Hematopoietic multipotent progenitor cell treated with erythropoietin and hydrocortisone succinate and interleukin-3 and kit ligand, for 8 days (in vitro differentiated cells): ENCODE measurements at regions not wholly inside any gene's neighbourhood (a gene's known extent, or its start where the extent isn't known, plus 50 kb on each side); places are given as distances from the start of the nearest gene placed in this dataset.
A peak's percentile ranks its signal among the peaks of the same experiment; 100 is the strongest.

Source experiments
- DNase-seq: peaks from one replicate; pipeline ENCODE4 v3.0.0-alpha.2; 2015

DNA sequence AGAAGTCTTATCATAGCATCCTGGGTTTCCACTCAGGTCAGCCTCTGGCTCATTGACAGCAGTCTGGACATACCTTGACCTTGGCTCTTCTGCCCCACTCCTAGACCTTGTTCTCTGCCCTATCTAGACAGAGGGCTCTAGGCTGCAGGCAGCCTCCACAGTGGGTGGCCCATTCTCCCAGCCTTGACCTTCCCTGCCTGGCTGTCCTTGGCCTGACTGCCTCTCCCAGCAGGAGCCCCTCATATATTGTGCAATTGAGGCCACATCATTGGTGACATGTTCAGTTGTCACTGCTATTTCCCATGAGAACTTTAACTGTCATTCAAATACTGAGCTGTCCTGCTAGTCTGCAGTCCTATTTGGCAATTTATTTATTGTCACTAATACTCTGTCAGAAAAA is 503.4 kb downstream of the PLXNA4 start:
- DNase-seq = no peak

DNA sequence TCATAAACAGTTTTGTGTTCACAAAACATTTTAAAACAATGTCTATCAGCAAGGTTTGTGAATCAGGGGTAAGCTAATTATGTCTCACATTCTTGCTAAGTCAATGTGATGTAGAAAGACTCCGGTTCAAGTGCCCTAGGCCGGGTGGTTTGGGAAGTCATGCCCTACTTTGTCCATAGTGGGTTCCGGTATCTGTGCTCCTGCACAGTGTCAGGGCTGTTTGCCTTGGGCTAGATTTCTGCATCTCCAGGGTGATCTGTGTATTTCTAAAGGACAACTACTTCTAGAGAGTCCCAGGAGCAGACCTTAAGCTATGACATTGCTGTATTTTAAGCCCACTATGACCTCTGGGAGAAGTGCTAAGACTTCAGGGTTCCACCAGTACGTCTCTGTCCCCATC is 504.1 kb downstream of the PLXNA4 start:
- DNase-seq = no peak

DNA sequence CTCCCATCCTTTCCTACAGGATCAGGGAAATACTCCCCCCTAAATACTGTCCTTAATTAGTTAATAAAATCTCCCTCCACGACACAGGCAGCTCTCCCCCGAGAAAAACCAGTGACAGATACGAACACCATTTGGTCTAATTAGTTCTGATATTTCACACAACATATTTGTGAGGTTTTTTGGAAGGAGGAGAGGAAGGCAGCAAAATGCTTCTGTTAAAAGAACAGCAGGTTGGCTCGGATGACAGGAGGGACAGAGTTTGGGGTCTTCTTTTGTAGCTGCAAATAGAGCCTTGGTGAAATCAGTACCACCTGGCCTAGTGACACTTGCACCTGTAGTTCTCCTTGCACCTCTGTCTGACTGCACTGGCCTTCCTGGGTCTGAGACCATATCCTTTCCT is 507.0 kb downstream of the PLXNA4 start:
- no peak for DNase-seq

DNA sequence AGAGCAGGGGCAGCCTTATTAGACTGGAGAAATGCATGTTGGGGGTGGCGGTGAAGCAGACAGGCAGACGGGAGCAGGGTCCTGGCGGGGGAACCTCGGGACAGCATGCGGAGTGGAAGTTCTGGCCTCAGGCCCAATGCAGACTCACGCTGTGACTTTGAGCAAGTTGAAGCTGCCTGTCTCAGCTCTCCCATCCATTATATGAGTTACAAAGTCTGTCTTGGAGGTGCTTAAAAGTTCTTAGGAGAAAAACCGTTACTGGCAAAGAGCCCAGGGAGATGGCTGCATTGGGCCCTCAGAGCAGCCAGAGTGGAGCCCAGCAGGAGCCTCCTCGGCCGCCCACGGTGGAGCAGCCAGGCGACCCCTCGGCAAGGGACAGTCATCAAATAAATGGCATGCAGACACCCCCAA is 509.5 kb downstream of the PLXNA4 start:
- DNase-seq = no peak

DNA sequence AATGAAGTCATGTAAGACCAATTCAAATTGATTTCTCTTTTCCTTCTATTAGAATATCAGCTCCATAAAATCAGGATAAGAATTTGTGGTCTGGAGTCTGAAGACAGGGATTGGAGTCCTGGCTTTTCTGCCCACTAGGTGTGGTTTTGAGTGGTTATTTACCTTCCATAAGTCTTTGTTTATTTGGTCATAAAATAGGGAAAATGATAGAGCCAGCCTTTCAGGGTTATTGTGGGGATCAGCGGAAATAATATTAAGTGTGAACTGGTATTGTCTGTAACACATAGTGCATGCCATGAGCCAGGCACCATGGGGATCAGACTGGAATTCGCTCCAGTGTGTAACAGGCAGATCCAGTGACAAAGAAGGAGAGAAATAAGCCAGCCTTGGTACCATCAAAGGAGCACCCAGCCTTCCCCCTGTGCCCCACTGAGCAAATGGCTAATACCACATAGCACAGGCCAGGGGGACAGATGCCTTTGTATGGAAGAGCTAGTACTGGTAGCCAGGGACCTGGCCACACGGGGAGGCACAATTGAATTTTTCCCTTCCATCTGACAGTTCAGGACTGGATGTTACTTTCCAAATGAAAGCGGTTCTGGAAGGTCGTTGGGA is 509.7 kb upstream of the PODXL start:
- DNase-seq = no peak

DNA sequence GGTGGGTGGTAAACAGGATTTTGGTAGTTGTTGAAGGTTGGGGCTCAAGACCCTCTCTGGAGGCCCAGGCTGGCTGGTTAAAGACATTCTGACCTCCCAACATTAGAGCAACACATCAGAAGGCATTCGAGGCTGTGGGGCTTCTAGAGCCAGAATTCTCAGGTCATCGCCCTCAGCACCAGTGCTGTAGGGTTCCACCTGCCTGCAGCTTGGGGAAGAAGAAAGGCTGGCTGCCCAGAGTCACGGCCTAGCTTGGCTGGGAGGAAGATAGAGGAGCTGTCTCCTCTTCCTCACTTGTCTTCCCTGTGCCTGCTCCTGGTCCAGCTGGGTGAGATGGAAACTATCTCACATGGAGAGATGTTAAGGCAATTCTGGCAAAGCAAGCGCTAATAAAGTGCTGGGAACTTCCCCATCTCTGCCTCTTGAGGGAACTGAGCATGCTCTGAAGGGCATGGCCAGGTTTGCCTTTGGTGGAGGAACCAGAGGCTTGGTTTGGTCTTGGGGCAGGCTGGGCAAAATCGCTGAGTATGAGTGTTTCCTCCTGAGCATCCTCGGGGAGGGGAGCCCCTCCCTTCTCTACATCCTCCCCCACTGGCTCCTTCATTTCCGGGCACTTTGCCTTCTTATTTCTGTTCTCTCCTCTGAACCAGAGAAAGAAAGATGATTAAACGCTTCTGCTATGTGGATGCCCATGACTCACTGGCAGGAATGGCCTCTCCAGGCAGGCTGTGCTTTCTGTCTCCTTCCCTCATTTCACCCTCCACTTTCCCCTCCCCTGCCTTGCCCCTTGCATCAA is 509.0 kb upstream of the PODXL start:
- no peak for DNase-seq

DNA sequence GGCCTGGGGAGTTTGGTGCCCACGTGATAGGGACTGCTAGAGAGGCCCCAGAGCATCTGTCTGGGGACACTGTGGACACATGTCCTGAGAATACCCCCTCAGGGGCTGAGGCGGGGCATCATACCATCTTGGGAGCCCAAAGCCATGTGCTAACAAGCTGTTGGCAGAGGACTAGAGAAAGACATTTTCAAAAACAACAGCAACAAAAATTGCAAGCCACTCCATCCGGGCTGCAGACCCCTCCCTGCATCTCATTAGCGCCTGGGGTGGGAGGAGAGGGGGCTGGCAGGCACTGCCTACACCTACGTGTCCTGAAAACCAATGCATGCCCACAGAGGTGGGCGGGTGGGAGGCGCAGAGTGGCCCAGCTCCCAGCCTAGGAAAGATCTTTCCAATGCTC is 507.4 kb upstream of the PODXL start:
- DNase-seq = no peak

DNA sequence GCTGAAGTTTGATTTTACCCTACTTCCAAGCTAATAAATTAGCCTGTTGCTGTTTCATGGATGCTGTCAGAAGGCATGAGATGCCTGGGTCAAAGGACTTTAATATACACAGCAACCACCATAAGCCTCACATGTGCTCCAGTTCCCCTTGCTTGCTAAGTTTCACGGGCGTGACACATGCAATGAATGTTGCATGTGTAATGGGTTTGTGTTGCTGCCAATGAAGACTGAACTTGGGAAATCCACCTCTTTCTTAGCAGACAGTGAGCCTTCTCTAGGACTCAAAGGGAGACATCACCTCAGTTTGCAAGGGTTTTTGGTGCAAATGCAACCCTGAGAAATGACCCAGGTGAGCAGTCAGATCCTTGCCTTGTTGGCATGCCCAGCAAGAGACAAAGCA is 505.5 kb upstream of the PODXL start:
- DNase-seq = no peak

DNA sequence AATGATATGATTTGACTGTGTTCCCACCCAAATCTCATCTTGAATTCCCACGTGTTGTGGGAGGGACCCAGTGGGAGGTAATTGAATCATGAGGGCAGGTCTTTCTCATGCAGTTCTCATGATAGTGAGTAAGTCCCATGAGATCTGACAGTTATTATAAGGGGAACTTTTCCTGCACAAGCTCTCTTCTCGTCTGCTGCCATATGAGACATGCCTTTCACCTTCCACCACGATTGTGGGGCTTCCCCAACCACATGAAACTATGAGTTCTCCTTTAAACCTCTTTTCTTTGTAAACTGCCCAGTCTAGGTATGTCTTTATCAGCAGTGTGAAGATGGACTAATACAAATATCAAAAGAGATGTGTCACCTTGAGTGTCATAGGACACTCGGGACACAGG is 502.7 kb upstream of the PODXL start:
- no peak for DNase-seq

DNA sequence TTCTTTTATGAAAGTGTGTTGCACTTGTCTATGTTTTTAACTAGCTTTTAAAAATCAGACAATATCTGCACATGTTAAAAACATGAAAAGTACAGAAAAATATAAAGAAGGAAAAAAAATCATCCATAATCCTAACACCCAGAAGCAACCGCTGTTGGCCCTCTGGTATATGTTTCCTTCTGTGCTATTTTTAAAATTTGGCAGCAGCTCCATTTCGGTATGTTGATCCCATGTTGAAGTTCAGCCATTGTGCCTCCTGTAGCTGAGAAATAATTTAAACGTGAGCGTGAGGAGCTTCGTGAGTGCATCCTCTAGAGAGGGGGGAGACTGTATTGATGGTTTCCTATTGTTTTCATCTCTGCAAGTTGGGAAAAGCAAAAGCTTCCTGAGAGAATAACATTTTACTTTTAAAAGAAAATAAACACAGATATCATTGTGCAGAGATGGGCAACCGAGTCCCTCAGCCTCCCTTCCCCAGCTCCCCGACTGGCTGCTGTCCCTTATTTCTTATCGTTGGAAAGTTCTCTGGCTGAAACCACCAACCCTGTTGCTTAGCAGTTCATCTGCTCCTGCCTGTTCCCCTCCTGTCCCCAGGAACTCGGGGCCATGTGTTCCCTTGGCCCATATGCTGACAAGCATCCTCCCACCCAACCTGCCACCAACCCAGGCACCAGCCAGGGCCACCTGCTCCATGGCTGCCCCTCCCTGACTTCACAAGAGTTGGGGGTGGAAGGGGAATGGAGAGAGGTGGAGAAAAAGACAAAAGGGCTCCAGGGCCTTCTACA is 499.1 kb upstream of the PODXL start:
- no peak for DNase-seq

DNA sequence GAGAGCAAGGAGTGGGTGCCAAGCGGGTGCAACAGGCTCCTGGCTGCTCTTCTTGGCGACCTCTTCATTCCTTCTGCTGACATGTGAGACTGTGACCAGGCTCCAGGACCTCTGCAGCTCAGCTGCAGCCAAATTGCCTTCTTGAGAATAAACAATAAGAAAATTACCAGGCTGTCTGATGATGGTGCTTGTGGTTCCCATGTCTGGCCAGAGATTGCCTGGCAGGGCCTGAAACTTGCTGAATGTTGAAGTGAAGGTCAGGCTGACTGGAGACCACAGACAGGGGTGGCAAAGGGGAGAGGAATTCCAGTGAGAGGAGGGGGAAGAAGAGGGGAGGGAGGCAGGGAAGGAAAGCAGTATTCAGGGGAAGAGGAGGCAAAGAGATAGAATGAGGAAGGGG is 497.4 kb upstream of the PODXL start:
- no peak for DNase-seq

DNA sequence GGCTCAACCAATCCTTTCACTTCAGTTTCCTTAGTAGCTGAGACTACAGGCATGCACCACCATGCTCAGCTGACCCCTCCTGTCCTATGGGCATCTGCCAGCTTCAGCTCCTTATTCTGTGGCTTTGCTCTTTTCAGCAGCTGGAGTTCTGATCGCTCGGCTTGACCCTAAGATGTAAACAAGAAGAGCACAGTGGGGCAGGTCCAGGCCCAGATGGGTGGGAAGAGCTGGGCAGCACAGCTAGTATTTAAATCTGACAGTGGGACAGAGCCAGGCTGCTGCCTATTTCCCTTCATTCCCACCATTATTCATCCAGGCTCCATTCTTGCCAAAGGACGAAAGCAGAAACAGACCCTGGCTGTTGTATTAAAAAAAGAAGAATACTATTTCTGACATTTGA is 494.9 kb upstream of the PODXL start:
- no peak for DNase-seq

DNA sequence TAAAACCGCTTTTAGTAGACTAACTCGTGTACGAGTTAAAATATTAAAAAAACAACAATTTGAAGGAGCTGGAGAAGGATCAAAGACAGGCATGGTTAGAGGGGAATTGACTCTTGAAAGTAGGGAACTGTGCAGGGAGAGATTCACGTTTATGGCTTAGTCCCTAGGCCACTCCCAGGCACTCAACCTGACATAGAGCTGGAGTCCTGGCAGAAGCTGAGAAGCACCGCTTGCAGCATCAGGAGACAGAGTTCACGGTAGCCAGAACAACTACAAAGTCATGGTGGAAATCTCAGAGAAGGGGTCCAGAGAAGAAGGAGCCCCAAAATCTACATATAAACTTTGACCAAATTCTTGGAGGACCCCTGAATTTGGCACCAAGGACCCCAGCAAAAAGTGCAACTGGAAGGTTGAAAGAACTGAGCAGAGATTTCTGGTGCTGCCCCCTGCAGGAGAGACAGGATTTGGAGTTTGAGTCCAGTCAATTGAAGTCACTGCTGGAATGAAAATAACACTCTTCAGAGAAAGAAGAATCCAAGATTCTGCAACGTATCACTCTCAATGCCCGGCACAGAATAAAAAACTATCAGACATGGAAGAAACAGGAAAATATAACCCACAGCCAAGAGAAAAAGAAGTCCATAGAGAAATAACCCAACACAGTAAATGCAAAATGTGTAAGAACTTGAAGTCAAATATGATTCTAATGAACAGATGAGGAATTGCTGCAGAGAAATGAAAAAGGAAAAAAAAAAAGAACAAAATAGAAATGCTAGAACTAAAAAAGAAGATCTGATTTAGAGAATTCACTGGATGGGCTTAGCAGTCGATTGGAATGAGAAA is 493.3 kb upstream of the PODXL start:
- DNase-seq = peak; percentile 31

DNA sequence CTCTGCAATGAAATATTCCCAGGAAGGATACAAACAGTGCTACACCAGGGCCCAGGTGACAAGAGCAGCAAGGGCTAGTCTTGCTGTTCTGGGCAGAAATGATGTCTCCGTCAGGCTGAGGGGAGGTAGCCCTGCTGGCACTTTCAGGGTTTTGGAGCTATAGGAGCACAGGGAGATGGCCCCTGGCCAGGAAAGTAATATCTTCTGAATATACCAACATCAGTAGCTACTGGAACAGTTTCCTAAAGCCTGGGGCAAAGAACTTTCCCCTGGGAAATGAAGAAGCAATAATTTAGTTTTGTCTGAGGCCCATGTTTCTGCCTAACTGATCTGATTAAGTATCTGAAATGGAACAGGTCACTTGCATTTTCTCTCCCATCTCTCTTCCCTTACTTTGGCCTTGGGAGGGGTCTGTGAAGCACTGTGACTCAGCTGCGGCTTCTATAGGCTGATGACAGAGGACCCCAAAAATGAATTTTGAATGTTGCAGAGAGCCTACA is 489.1 kb upstream of the PODXL start:
- DNase-seq = no peak

DNA sequence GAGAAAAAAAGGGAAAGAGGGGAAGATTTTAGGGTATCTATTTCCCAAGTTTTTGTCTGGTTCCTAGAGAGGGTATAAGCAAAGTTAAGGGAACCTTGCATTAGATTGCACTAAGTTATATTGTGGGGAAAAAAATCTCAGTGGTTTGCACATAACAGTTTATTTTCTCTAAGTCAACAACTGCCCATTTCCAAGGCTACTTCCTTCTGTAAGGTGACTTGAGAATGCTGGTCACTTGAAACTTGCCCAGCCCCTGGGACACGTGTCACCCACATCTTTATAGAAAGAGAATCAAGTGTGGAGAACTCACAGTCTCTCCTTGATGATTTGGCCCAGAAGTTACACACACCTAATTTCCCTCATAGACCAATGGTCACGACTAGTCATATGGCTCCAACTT is 488.6 kb upstream of the PODXL start:
- no peak for DNase-seq

DNA sequence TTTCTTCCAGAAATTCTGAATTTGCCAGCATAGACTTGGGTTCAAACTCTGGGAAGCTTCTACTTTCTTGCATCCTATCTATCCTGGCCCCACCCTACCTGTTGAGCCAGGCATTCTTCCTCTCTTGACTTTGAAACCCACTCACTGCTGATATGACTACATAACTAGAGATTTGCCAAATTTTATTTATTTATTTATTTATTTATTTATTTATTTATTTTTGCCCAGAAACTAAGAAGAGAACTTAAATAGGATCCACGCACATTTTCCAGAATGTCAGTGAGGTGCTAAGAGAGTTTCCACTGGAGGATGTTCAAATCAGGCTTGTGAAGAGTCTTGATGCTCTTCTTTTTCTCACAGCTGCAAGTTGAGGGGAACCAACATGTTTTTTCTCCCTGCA is 487.8 kb upstream of the PODXL start:
- no peak for DNase-seq

DNA sequence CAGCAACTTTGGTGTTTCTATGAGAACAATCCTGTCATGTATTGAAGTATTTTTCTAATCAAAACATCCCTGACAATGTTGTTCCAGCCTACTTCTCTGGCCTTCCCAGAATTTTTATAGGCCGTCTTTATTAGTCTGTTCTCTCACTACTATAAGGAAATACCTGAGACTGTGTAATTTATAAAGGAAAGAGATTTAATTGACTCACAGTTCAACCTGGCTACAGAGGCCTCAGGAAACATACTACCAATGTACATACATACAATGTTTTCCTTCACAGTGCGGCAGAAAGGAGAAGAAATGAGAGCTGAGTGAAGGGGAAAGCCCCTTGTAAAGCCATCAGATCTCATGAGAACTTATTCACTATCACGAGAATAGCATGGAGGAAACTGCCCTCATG is 484.7 kb upstream of the PODXL start:
- DNase-seq = no peak

DNA sequence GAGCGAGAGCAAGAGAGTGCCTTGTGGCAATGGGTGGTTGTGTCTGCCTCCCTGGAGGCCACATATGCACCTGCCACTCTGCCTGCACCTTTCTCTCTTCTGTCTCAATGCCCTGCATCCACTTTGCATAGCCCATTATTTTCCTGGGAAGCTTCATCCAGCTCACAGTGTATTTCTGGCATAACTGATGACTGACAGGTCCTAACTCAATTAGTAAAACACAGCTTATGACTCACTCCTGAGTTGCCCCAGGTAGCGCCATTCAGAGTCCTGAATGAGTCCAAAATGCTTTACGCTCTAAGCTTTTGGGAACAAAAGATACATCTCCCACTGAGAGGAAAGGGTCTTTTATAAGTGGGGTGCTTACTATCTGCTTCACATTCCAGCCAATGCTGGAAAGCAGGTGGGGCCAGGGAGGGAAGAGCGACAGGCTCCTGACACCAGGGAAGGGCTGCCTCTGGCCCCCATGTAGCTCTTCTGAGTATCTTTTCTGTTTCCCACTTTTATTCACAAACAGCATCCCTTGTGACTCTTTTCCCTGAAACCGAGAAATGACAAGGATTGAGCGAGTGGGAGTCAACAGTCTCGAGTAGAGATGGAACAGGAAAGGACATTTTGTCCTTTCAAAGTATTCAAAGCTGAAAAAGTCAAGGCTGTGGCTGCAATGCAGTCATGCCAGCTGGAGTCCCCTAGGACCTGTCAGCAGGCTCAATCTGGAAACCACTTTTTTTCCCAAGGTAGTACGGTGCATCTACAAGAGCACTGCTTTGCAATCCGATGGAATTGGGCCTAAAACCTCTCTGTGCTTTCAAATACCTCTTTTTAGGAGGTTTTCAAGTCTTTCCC is 479.3 kb upstream of the PODXL start:
- no peak for DNase-seq

DNA sequence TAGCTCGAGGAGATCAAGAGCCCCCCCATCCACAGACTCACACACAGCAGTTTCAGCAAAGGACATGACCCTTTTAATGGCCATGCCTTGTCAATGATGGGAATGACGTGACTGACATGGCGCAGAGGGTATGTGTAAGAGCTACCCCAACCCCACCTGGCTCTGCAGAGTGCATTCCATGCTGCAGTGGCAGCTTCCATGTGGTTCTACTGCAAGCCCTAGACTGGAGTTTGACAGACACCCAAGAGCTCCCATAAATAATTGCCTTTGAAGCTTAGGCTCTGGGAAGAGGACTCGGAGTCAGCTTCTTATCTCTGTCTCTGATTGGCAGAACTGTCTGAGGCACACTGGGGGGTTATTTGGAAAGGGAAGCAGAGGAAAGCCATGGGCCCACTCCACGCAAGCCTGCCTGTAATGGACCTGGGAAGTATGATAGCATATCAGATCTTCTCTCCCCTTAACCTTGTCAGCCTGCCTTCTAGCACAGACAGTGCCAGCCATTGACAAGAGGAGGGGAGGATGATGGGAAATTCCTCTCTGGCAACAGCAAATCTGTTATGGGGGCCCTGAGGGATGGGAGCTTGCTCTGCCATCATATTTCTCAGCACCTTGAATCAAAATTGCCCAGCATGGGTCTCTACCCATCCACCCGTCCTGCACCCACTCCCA is 478.5 kb upstream of the PODXL start:
- no peak for DNase-seq

DNA sequence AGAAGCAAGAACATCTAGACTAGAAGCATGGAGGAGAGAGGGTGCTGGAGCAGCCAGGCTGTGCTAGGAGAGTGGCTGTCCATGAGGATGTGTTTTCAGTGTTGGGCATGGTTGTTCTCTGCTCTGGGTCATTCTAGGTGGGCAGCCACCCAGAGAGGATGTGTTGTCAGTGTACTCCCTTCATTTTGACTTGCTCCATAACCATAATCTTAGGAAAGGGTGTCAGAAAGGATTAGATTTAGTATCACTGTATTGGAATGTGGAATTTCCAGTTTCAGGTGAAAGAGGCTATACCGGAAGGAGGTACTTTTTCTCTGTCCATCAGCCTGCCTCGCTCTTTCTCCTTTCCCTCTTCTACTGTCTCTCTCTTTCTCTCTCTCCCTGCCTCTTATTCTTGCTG is 474.5 kb upstream of the PODXL start:
- no peak for DNase-seq

DNA sequence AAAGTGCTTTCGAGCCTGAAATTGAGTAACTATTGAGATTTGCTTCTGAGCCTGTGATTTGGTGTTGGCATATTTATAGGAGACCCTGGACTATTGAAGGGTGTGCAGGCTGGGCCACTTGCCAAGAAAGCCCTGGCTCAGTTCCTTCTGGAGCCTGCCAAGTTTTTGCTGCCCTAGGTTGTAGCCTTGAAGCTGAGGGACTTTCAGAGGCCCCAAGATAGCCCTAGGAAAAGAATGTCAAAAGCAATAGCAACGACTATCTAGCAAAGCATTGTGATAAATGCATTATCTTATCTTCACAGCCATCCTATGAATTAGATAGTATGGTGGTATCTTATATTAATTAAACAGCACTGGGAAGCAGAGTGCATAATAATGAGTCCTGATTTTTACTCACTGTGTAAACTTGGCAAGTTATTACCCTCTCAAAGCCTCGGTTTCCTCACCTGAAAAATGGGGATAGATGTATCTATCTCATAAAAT is 473.7 kb upstream of the PODXL start:
- DNase-seq = no peak
